HEK293T (cell line): ENCODE measurements at regions not wholly inside any gene's neighbourhood (a gene's known extent, or its start where the extent isn't known, plus 50 kb on each side); places are given as distances from the start of the nearest gene placed in this dataset.

ENCODE experiments used
- ELF4 ChIP-seq: fragments of 450-650 bp; IDR thresholded peaks from 2 replicates; pipeline ENCODE4 v1.6.1; 2017; ENCODE audit warnings: antibody characterized with exemption
- FOXA1 ChIP-seq: fragments of 450-650 bp; IDR thresholded peaks from 2 replicates; pipeline ENCODE4 v1.6.1; 2016; ENCODE audit warnings: mild to moderate bottlenecking
- FOXK2 ChIP-seq: fragments of 450-650 bp; IDR thresholded peaks from 2 replicates; pipeline ENCODE4 v1.6.1; 2016; ENCODE audit warnings: mild to moderate bottlenecking
- FOXM1 ChIP-seq: fragments of 450-650 bp; IDR thresholded peaks from 2 replicates; pipeline ENCODE4 v1.6.1; 2017; ENCODE audit warnings: mild to moderate bottlenecking, borderline replicate concordance
- L3MBTL2 ChIP-seq: fragments of 450-650 bp; conservative IDR thresholded peaks from 2 replicates; pipeline ENCODE4 v1.6.1; 2016; ENCODE audit warnings: mild to moderate bottlenecking
- SP1 ChIP-seq: fragments of 450-650 bp; IDR thresholded peaks from 2 replicates; pipeline ENCODE4 v1.6.1; 2017
- ZNF384 ChIP-seq: fragments of 450-650 bp; IDR thresholded peaks from 2 replicates; pipeline ENCODE4 v1.6.1; 2016
- TF ChIP-seq, protein P1 (sequence below): fragments of 450-650 bp; IDR thresholded peaks from 2 replicates; pipeline ENCODE4 v1.6.1; 2016

DNA sequence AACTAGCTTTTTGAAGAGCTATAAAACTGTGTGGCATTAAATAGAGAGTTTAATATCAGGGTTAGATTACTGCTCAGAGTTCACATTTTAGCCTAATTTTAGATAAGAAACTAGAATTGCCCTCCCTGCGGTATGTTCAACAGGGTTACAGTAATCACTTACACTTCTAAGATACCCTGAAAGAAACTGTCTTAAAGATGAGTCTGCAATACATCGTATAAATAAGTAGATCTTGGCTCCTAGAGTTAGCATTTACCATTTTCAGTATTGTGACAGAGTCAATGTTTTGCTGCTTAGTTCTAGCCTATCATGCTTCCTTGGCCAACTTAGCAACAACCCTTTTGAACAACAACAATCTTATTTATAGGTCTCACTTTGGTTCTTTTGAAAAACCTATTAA lies 217.8 kb upstream of the NDST4 start:
- TF ChIP-seq FOXA1 (no peak), SP1 (no peak), FOXK2 (no peak), FOXM1 (no peak), ELF4 (no peak), ZNF384 (no peak), L3MBTL2 (no peak)
- TF ChIP-seq, protein P1, sequence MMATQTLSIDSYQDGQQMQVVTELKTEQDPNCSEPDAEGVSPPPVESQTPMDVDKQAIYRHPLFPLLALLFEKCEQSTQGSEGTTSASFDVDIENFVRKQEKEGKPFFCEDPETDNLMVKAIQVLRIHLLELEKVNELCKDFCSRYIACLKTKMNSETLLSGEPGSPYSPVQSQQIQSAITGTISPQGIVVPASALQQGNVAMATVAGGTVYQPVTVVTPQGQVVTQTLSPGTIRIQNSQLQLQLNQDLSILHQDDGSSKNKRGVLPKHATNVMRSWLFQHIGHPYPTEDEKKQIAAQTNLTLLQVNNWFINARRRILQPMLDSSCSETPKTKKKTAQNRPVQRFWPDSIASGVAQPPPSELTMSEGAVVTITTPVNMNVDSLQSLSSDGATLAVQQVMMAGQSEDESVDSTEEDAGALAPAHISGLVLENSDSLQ: no peak
